ENCODE measurements at regions not wholly inside any gene's neighbourhood (a gene's known extent, or its start where the extent isn't known, plus 50 kb on each side); places are given as distances from the start of the nearest gene placed in this dataset.

DNA sequence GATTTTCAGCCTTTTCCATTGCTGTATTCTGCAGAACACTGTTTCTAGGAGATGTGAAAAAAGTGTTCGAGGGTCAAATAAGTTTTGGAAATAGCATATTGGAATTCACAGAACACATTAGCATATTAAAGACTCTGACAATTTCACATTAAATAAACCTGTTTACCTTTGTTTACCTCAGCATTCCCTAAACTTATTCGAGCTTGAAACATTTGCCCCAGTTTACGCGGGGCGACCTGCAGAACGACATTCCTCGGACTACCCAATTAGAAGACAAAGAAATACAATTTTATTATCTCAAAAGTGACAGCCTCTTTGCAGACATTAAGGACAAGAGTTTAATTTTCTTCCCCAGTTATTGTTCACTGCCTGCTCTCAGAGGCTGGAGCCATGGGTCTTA is 110.3 kb upstream of the NFIB start:
- no peaks in the 10 kb centered on the region for H3K4me1 ChIP-seq (ENCODE audit: control insufficient read depth in 1 of 2, insufficient read depth in 2 of 2, low read length in 2 of 2)
- intact Hi-C loops (cut with micrococcal nuclease) = no loop called here
- ATAC-seq (no peak), DNase-seq (ENCODE audit: low read depth, low spot score) (no peak)
- H4K20me1 ChIP-seq (ENCODE audit: insufficient read depth) = no peaks in the 10 kb centered on the region
- no peaks in the 10 kb centered on the region for H3K36me3 ChIP-seq (ENCODE audit: control insufficient read depth in 1 of 2, insufficient read depth in 2 of 2, low read length in 2 of 2)
- RAD21 ChIA-PET (ENCODE audit: low non-redundant PET in 1 of 2, low total read pairs in 2 of 2, uncharacterized antibody in 2 of 2, unreplicated experiment in 2 of 2) = no interaction called here
- no peaks in the 10 kb centered on the region for H3K27me3 ChIP-seq (ENCODE audit: insufficient read depth, low read length)
- no peaks in the 10 kb centered on the region for H3K9me2 ChIP-seq (ENCODE audit: insufficient read depth)
- no peak overlapping the region for H2AFZ ChIP-seq (ENCODE audit: low read depth, low read length, poor library complexity, severe bottlenecking)
- BruUV-seq (replicated peaks) = no TSS peak
- no peak overlapping the region for H3K27ac ChIP-seq (ENCODE audit: low read depth, low read length)
- no peak overlapping the region for H3K4me3 ChIP-seq (replicated peaks in 1 of 2; ENCODE audit: low read depth in 1 of 2, low read length in 2 of 2)
- H3K4me2 ChIP-seq (ENCODE audit: low read length) = no peak overlapping the region
- TF ChIP-seq, protein P1, sequence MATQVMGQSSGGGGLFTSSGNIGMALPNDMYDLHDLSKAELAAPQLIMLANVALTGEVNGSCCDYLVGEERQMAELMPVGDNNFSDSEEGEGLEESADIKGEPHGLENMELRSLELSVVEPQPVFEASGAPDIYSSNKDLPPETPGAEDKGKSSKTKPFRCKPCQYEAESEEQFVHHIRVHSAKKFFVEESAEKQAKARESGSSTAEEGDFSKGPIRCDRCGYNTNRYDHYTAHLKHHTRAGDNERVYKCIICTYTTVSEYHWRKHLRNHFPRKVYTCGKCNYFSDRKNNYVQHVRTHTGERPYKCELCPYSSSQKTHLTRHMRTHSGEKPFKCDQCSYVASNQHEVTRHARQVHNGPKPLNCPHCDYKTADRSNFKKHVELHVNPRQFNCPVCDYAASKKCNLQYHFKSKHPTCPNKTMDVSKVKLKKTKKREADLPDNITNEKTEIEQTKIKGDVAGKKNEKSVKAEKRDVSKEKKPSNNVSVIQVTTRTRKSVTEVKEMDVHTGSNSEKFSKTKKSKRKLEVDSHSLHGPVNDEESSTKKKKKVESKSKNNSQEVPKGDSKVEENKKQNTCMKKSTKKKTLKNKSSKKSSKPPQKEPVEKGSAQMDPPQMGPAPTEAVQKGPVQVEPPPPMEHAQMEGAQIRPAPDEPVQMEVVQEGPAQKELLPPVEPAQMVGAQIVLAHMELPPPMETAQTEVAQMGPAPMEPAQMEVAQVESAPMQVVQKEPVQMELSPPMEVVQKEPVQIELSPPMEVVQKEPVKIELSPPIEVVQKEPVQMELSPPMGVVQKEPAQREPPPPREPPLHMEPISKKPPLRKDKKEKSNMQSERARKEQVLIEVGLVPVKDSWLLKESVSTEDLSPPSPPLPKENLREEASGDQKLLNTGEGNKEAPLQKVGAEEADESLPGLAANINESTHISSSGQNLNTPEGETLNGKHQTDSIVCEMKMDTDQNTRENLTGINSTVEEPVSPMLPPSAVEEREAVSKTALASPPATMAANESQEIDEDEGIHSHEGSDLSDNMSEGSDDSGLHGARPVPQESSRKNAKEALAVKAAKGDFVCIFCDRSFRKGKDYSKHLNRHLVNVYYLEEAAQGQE (IDR thresholded peaks at IDR 0.05; ENCODE audit: low read depth) = no peak
- TF ChIP-seq SIN3A (IDR thresholded peaks at IDR 0.05; ENCODE audit: low read depth) = no peak
- TF ChIP-seq POLR2A (IDR thresholded peaks at IDR 0.05; ENCODE audit: borderline replicate concordance, extremely low read depth, insufficient read depth, insufficient read length) = no peak
- TF ChIP-seq RAD21 (IDR thresholded peaks at IDR 0.05; ENCODE audit: low read depth) = no peak
- TF ChIP-seq SP1 (IDR thresholded peaks at IDR 0.05; ENCODE audit: low read depth) = no peak
- no peak for TF ChIP-seq ZFX (IDR thresholded peaks at IDR 0.05)
- TF ChIP-seq, protein P2, sequence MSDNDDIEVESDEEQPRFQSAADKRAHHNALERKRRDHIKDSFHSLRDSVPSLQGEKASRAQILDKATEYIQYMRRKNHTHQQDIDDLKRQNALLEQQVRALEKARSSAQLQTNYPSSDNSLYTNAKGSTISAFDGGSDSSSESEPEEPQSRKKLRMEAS (IDR thresholded peaks at IDR 0.05) = no peak
- TF ChIP-seq CEBPB (IDR thresholded peaks at IDR 0.05; ENCODE audit: low read depth) = no peak
- POLR2A ChIA-PET = no interaction called here
- H3K79me2 ChIP-seq (ENCODE audit: insufficient read depth, low read length) = no peaks in the 10 kb centered on the region
- CTCF ChIA-PET = interaction anchor here (0.8 kb wide), 1 partner anchor 10 kb away, joined by 4 read pairs; no protein-coding TSS in a partner anchor
- H3K9ac ChIP-seq (ENCODE audit: low read length) = no peak overlapping the region
- no peaks in the 10 kb centered on the region for H3K9me3 ChIP-seq (ENCODE audit: control insufficient read depth in 1 of 2, insufficient read depth in 1 of 2, low read depth in 1 of 2, low read length in 2 of 2)

All from HCT116 (cell line).